ENCODE measurements at regions not wholly inside any gene's neighbourhood (a gene's known extent, or its start where the extent isn't known, plus 50 kb on each side); places are given as distances from the start of the nearest gene placed in this dataset.

GRCh38 chr22:47277531-47277930 lies 515.1 kb downstream of the TBC1D22A start:
- Mint-ChIP-seq H3K36me3 (no peaks in the 10 kb centered on the region), H3K27ac (no peak overlapping the region), H3K4me3 (no peak overlapping the region), H3K27me3 (no peaks in the 10 kb centered on the region), H3K9me3 (no peaks in the 10 kb centered on the region), H3K4me1 (no peaks in the 10 kb centered on the region)
- ATAC-seq (ENCODE audit: low read depth) (no peak), DNase-seq (ENCODE audit: low spot score in 2 of 2) (no peak)

- no peaks in the 10 kb centered on the region for H3K9me3 Mint-ChIP-seq
- H3K4me3 Mint-ChIP-seq = no peak overlapping the region
- no peak for ATAC-seq (ENCODE audit: low read depth)
- no peak overlapping the region for H3K27ac Mint-ChIP-seq
- H3K4me1 Mint-ChIP-seq = no peaks in the 10 kb centered on the region
- H3K27me3 Mint-ChIP-seq = no peaks in the 10 kb centered on the region
- no peaks in the 10 kb centered on the region for H3K36me3 Mint-ChIP-seq
- DNase-seq (ENCODE audit: low spot score in 2 of 2) = no peak
These were observed 514.5 kb downstream of the TBC1D22A start for GRCh38 chr22:47276991-47277390.

GRCh38 chr22:47276450-47276820 lies 514.0 kb downstream of the TBC1D22A start:
- no peak overlapping the region for H3K4me3 Mint-ChIP-seq
- DNase-seq (ENCODE audit: low spot score in 2 of 2) (no peak), ATAC-seq (ENCODE audit: low read depth) (no peak)
- no peak overlapping the region for H3K27ac Mint-ChIP-seq
- no peaks in the 10 kb centered on the region for H3K9me3 Mint-ChIP-seq
- H3K4me1 Mint-ChIP-seq = no peaks in the 10 kb centered on the region
- no peaks in the 10 kb centered on the region for H3K27me3 Mint-ChIP-seq
- no peaks in the 10 kb centered on the region for H3K36me3 Mint-ChIP-seq

- ATAC-seq (ENCODE audit: low read depth) (no peak), DNase-seq (ENCODE audit: low spot score in 2 of 2) (no peak)
- no peaks in the 10 kb centered on the region for H3K27me3 Mint-ChIP-seq
- no peak overlapping the region for H3K27ac Mint-ChIP-seq
- no peaks in the 10 kb centered on the region for H3K36me3 Mint-ChIP-seq
- no peaks in the 10 kb centered on the region for H3K4me1 Mint-ChIP-seq
- no peaks in the 10 kb centered on the region for H3K9me3 Mint-ChIP-seq
- H3K4me3 Mint-ChIP-seq = no peak overlapping the region
These were observed 513.4 kb downstream of the TBC1D22A start for GRCh38 chr22:47275605-47276449.

DNA sequence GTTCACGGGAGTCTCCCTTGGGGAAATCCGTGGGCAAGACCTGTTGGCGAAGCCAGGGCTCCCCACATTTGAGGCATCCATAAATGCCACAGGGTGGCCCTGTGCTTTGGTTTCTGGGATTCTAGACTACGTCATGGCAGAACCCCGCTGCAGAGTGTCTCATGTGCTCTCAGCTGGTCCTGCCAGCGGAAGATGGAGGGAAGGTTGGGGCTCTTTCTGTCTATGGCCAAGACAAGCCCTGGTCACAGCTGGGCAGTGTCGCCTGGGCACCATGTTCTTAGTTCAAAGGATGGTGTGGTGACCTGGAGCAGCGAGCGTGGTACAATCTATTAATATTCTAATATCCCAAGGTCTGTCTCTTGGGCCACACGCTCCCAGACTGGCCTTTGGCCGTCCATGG lies 511.7 kb downstream of the TBC1D22A start:
- no peaks in the 10 kb centered on the region for H3K36me3 Mint-ChIP-seq
- no peak overlapping the region for H3K27ac Mint-ChIP-seq
- no peaks in the 10 kb centered on the region for H3K9me3 Mint-ChIP-seq
- H3K4me3 Mint-ChIP-seq = no peak overlapping the region
- no peaks in the 10 kb centered on the region for H3K27me3 Mint-ChIP-seq
- DNase-seq (ENCODE audit: low spot score in 2 of 2) (no peak), ATAC-seq (ENCODE audit: low read depth) (no peak)
- H3K4me1 Mint-ChIP-seq = no peaks in the 10 kb centered on the region

GRCh38 chr22:47270463-47271135 lies 508.1 kb downstream of the TBC1D22A start:
- Mint-ChIP-seq H3K4me3 (no peak overlapping the region), H3K4me1 (no peaks in the 10 kb centered on the region), H3K36me3 (no peaks in the 10 kb centered on the region), H3K27ac (no peak overlapping the region), H3K9me3 (no peaks in the 10 kb centered on the region), H3K27me3 (peaks cover 4% of the 10 kb centered on the region)
- DNase-seq (ENCODE audit: low spot score in 2 of 2) (no peak), ATAC-seq (ENCODE audit: low read depth) (no peak)

GRCh38 chr22:47269516-47270088 lies 507.2 kb downstream of the TBC1D22A start:
- H3K36me3 Mint-ChIP-seq = no peaks in the 10 kb centered on the region
- ATAC-seq (ENCODE audit: low read depth) (no peak), DNase-seq (ENCODE audit: low spot score in 2 of 2) (no peak)
- H3K27me3 Mint-ChIP-seq = peaks cover 6% of the 10 kb centered on the region
- H3K4me3 Mint-ChIP-seq = no peak overlapping the region
- H3K27ac Mint-ChIP-seq = no peak overlapping the region
- no peaks in the 10 kb centered on the region for H3K9me3 Mint-ChIP-seq
- no peaks in the 10 kb centered on the region for H3K4me1 Mint-ChIP-seq

DNA sequence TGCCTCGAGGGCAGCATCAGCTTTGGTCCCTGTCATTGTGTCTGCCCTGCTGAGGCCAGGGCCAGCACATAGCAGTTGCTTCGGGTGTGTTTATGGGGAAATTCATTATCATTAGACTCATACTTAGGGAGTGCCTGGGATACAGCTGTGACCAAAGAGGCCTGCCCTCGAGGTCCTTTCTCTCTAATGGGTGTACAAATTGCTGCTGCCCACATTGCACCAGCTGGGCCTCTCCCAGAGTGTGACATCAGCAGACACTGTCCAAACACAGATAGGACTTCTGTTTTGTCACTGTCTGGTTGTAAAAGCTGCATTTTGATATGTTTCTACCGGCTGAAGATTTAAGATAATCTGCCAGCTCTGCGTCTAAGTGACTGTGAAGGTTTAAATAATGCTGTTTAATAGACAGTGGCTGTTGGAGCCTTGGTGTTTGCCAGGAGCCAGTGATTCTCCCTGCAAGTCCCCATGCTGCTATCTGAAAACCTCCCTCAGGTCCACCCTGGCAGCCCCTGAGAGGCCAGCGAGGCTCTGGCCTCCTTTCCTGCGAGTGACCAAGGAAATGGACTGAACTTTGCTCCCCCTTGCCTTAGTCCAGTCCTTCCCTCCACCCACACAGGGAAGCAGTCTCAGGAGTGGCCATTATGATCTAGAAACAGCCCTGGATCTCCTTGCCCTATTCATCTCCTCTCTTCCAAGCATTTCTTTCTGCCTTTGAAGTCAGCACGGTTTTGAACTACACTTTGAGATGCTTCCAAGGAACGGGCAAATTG lies 505.2 kb downstream of the TBC1D22A start:
- Mint-ChIP-seq H3K9me3 (no peaks in the 10 kb centered on the region), H3K27me3 (peaks cover 6% of the 10 kb centered on the region)

GRCh38 chr22:47266329-47266728 lies 503.9 kb downstream of the TBC1D22A start:
- Mint-ChIP-seq H3K9me3 (no peaks in the 10 kb centered on the region), H3K36me3 (no peaks in the 10 kb centered on the region), H3K27me3 (peaks cover 6% of the 10 kb centered on the region), H3K4me1 (no peaks in the 10 kb centered on the region), H3K4me3 (no peak overlapping the region), H3K27ac (no peak overlapping the region)
- ATAC-seq (ENCODE audit: low read depth) = no peak
- DNase-seq (ENCODE audit: low spot score in 2 of 2) = no peak

More for the DNA sequence above, 505.2 kb downstream of the TBC1D22A start:
- Mint-ChIP-seq H3K27ac (no peak overlapping the region), H3K4me1 (no peaks in the 10 kb centered on the region), H3K4me3 (no peak overlapping the region), H3K36me3 (no peaks in the 10 kb centered on the region)
- no peak for ATAC-seq (ENCODE audit: low read depth)
- DNase-seq (ENCODE audit: low spot score in 2 of 2) = no peak

- Mint-ChIP-seq H3K4me3 (no peak overlapping the region), H3K9me3 (no peaks in the 10 kb centered on the region), H3K27me3 (peaks cover 16% of the 10 kb centered on the region), H3K4me1 (no peaks in the 10 kb centered on the region), H3K27ac (no peak overlapping the region), H3K36me3 (no peaks in the 10 kb centered on the region)
- DNase-seq (ENCODE audit: low spot score in 2 of 2) (no peak), ATAC-seq (ENCODE audit: low read depth) (no peak)
These were observed 498.1 kb downstream of the TBC1D22A start for GRCh38 chr22:47260551-47260950.

GRCh38 chr22:47259990-47260389 lies 497.5 kb downstream of the TBC1D22A start:
- no peak overlapping the region for H3K27ac Mint-ChIP-seq
- H3K27me3 Mint-ChIP-seq = peaks cover 14% of the 10 kb centered on the region
- ATAC-seq (ENCODE audit: low read depth) (no peak), DNase-seq (ENCODE audit: low spot score in 2 of 2) (no peak)
- no peaks in the 10 kb centered on the region for H3K4me1 Mint-ChIP-seq
- H3K9me3 Mint-ChIP-seq = no peaks in the 10 kb centered on the region
- H3K4me3 Mint-ChIP-seq = no peak overlapping the region
- H3K36me3 Mint-ChIP-seq = no peaks in the 10 kb centered on the region

DNA sequence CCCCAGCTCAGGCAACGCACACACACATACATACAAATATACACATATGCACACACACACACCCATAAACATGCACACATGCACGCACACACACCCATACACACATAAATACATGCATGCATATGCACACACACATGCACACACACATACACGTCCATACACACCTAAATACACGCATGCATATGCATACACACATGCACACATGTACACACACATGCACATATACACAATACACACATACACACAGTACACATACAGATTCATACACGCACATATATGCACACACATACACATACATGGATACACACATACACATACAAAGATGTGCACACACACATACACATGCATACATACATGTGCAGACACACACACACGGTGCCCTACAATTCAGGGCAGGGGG lies 496.6 kb downstream of the TBC1D22A start:
- H3K27me3 Mint-ChIP-seq = peaks cover 14% of the 10 kb centered on the region
- no peaks in the 10 kb centered on the region for H3K36me3 Mint-ChIP-seq
- H3K9me3 Mint-ChIP-seq = no peaks in the 10 kb centered on the region
- H3K4me1 Mint-ChIP-seq = no peaks in the 10 kb centered on the region
- DNase-seq (ENCODE audit: low spot score in 2 of 2) = no peak
- no peak overlapping the region for H3K4me3 Mint-ChIP-seq
- H3K27ac Mint-ChIP-seq = no peak overlapping the region
- no peak for ATAC-seq (ENCODE audit: low read depth)

DNA sequence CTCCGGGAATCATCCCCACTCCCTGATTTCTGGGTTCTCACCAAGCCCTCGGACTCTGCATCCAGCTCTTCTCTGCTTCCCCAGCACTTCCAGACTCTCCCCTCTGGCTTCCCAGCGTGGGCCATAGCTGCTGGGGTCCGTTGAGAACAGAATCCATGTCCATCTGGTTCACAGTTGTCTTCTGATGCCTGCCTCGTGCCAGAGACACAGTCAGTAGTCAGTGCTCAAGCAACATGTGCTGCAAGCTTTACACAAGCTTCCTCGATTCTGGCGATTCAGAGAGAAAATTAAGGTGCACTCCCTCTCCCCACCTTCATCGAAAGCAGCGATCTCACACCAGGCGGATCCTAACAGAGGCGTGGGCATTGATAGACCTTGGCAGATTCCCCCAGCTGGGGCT lies 495.5 kb downstream of the TBC1D22A start:
- Mint-ChIP-seq H3K27me3 (peaks cover 14% of the 10 kb centered on the region), H3K4me3 (no peak overlapping the region), H3K36me3 (no peaks in the 10 kb centered on the region), H3K4me1 (no peaks in the 10 kb centered on the region), H3K27ac (no peak overlapping the region), H3K9me3 (no peaks in the 10 kb centered on the region)
- DNase-seq (ENCODE audit: low spot score in 2 of 2) (no peak), ATAC-seq (ENCODE audit: low read depth) (no peak)

GRCh38 chr22:47257566-47257965 lies 495.1 kb downstream of the TBC1D22A start:
- Mint-ChIP-seq H3K27me3 (peaks cover 14% of the 10 kb centered on the region), H3K4me3 (no peak overlapping the region), H3K4me1 (no peaks in the 10 kb centered on the region), H3K36me3 (no peaks in the 10 kb centered on the region), H3K27ac (no peak overlapping the region), H3K9me3 (no peaks in the 10 kb centered on the region)
- ATAC-seq (ENCODE audit: low read depth) (no peak), DNase-seq (ENCODE audit: low spot score in 2 of 2) (no peak)
